ENCODE measurements at regions not wholly inside any gene's neighbourhood (a gene's known extent, or its start where the extent isn't known, plus 50 kb on each side); places are given as distances from the start of the nearest gene placed in this dataset.
A peak's percentile ranks its signal among the peaks of the same experiment; 100 is the strongest.
"Not testable (repeated sequence)": the region's sequence is repeated elsewhere in the genome, so short reads cannot be mapped to it uniquely, and the experiment has no call there.

GRCh38 chr17:45584092-45585036, 93.8 kb upstream of the PLEKHM1 start:
- in situ Hi-C loops (cut with HindIII; ENCODE audit: low pct_unique_long_range_greater_than_20kb, low sequenced_read_pairs) = no loop called here
- DNase-seq (ENCODE audit: low read depth, low spot score) = peak; percentile 55

DNA sequence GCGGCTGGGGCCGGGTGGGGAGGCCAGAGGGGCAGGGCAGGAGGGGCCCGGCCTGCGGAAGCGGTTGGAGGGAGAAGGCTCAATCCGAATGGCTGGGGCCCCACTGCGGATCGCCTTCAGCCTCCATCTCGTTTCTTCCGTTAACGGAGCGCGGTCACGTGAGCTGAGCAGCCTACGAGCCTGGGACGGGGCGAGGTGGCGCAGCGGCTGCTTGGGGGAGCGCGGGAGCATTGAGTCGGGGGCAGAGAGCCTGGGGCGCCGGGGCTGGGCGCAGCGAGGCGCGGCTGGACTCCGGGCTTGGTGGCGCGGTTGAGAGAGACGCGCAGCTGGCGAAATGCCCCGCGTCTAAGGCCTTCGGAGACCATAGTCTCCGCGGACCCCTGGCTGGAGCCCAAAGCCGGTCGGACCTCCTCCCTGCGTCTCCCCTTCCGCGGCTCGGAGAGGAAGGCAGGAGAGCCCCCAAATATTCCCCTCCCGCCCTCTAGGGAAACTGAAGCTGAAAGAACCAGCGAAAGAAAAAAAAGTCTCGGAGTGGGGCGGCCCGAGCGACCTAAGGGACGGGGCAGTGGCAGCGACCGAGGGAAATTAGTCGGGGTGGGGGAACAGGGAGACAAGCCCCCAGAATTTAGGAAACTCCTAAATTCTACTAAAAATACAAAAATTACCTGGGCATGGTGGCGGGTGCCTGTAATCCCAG, 94.7 kb upstream of the PLEKHM1 start:
- in situ Hi-C loops (cut with HindIII; ENCODE audit: low pct_unique_long_range_greater_than_20kb, low sequenced_read_pairs) = not testable (repeated sequence)

GRCh38 chr17:45585794-45586650, 95.5 kb upstream of the PLEKHM1 start:
- DNase-seq (ENCODE audit: low read depth, low spot score); in situ Hi-C loops (cut with HindIII; ENCODE audit: low pct_unique_long_range_greater_than_20kb, low sequenced_read_pairs): not testable (repeated sequence)

More for the DNA sequence above, 94.7 kb upstream of the PLEKHM1 start:
- DNase-seq (ENCODE audit: low read depth, low spot score) = peak; percentile 85

- DNase-seq (ENCODE audit: low read depth, low spot score); in situ Hi-C loops (cut with HindIII; ENCODE audit: low pct_unique_long_range_greater_than_20kb, low sequenced_read_pairs): not testable (repeated sequence)
Measured at GRCh38 chr17:45586651-45586934, 96.1 kb upstream of the PLEKHM1 start.

DNA sequence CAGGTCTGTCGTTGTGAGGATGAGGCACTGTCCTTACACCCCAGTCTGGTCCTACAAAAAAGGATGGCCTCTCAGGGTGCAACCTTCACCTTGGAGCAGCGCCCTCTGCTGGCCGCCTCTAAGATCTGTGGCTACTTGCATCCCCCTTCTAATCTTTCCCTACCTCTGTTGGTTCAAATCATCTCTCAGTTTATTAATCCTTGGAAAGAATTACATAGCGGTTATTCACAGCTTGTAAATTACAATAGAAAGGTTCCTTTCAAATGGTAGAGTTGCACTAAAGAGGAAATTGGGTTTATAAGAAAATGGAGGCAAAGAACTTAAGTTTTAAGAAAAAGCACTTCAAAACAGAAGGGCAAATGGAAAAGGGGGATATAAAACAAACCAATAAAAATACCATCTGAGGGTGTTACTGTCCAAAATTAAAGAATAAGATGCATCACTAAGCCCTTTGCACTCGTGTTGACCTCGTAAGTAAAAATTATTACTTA, 102.0 kb upstream of the PLEKHM1 start:
- DNase-seq (ENCODE audit: low read depth, low spot score) = peak; percentile 62
- in situ Hi-C loops (cut with HindIII; ENCODE audit: low pct_unique_long_range_greater_than_20kb, low sequenced_read_pairs) = not testable (repeated sequence)

DNA sequence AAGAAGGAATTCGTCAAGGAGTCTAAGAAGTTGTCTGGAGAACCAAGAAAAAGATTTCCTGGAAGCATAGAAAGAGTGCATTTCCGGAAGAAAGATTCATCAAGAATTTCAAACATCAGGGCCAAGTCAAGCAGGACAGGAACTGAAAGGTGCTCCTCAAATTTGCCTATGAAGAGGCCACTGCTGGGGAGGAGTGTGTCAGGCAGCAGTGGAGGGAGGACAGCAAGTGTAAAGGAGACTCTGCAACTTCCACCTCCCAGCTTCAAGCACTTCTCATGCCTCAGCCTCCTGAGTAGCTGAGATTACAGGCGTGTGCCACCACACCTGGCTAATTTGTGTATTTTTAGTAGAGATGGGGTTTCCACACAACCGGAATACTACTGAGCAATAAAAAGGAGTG, 105.8 kb upstream of the PLEKHM1 start:
- in situ Hi-C loops (cut with HindIII; ENCODE audit: low pct_unique_long_range_greater_than_20kb, low sequenced_read_pairs); DNase-seq (ENCODE audit: low read depth, low spot score): not testable (repeated sequence)

DNA sequence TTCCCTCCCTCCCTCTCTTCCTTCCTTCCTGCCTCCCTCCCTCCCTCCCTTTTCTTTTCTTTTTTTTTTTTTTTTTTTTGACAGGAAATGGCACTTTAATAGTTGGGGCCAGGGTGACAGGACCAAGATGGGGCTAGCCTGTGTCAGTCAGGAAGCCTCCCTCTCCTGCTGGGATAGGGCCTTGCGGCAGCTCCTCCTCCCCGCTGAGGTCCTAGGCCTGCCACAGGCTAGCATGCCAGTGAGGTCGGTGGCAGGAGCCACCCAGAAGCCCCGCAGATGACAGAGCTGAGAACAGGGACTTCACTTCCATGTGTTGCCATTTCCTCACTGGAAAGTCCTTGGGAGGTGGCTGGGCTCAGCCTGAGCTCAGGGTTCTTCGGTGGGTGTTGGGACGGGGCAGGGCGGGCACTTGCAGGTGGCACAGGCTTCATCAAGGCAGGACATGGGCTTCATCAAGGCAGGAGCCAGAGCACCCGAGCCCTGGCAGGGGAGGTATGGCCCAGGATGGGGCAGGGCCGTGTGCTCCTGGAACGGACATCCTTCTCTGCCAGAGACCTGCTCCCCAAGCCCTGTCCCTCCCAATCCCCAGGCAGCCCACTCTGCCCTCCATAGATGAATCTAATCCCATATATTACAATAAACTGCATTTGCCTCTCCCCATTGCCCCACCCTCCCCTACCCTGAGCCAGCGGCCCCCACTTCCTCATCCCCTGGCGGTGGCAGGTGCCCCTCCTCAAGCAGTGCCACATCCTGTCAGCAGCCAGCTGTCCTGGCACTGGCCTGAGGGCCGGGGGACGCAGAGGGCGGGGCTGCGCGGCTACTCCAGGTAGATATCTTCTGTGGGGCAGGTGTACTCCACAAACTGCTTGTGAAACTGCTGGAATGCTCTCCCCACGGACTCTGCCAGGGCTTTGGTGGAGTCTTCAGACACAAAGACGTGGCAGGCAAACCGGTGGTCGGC, 109.8 kb upstream of the PLEKHM1 start:
- in situ Hi-C loops (cut with HindIII; ENCODE audit: low pct_unique_long_range_greater_than_20kb, low sequenced_read_pairs) = not testable (repeated sequence)

GRCh38 chr17:45601013-45601412, 110.5 kb upstream of the PLEKHM1 start:
- DNase-seq (ENCODE audit: low read depth, low spot score); in situ Hi-C loops (cut with HindIII; ENCODE audit: low pct_unique_long_range_greater_than_20kb, low sequenced_read_pairs): not testable (repeated sequence)

More for the DNA sequence above, 109.8 kb upstream of the PLEKHM1 start:
- DNase-seq (ENCODE audit: low read depth, low spot score) = not testable (repeated sequence)

DNA sequence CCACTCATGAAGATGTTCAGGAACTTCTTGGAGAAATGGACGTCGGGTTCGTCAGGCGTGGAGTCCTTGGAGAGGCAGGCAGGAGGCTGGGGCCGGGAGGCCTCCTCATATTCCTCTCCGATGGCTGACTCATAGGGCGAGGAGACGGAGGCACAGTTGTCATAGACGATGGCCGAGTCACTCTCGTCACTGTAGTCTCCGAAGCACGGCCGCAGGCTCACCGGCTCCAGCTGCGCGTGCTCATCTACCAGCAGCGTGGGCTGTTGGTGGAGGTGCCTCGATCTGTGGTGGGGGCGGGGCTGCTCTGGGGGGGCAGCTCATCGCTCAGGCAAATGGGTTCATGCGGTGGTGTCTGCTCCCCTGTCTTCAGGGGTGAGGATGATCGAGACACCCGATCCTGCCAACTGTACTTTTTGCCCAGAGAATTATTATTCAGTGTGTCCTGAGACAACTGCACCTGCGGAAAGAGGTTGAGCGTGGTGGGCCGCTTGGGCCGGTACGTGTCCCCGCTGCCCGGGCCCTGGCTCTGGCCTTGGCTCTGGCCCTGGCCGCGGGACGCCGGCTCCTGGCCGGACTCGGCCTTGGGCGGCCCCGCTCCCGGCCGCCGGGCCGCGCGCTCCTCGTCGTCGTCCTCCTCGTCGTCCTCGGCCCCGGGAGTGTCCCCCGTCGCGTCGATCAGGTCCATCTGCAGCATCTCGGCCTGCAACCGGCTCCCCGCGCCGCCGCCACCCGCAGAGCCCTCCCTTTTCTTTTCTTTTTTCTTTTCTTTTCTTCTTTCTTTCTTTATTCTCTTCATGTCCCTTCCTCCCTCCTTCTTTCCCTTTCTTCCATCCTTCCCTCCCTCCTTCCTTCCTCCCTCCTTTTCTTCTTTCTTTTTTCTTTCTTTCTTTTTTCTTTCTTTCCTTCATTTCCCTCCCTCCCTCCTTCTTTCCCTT, 111.4 kb upstream of the PLEKHM1 start:
- in situ Hi-C loops (cut with HindIII; ENCODE audit: low pct_unique_long_range_greater_than_20kb, low sequenced_read_pairs); DNase-seq (ENCODE audit: low read depth, low spot score): not testable (repeated sequence)

DNA sequence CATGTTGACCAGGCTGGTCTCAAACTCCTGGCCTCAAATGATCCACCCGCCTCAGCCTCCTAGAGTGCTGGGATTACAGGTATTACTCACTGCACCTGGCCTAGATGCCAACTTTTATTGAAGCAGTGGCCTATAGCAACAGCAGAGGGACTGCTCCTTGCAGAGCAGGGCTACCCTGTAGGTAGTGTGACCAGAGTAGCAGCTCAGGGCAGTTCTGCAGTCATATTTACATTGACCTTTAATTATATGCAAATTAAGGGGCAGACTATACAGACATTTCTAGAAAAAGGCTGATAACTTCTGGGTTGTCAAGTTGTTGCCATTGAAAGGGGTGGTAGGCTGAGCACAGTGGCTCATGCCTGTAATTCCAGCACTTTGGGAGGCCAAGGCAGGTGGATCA, 115.2 kb upstream of the PLEKHM1 start:
- DNase-seq (ENCODE audit: low read depth, low spot score); in situ Hi-C loops (cut with HindIII; ENCODE audit: low pct_unique_long_range_greater_than_20kb, low sequenced_read_pairs): not testable (repeated sequence)

DNA sequence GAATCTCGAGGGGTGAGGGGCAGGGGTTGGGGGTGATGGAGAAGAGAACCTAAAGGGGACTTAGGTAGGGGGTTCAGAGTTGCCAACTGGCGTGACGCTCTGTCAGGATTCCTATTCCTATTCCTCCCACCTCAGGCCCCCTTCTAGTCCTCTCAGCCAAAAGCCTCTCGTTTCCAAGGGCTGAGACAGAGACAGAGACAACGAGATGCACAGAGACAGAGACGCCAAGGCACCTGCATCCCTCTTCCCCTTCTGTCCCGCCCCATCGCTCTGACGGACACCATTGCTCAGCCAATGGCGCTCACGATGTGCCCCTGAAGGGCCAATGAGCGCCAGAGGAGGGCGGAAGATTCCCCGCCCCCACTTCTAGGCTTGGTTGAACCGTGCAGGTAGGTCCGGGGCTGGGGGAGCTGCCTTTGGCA, 129.5 kb upstream of the PLEKHM1 start:
- in situ Hi-C loops (cut with HindIII; ENCODE audit: low pct_unique_long_range_greater_than_20kb, low sequenced_read_pairs) = not testable (repeated sequence)
- peak; percentile 45 for DNase-seq (ENCODE audit: low read depth, low spot score)

- in situ Hi-C loops (cut with HindIII; ENCODE audit: low pct_unique_long_range_greater_than_20kb, low sequenced_read_pairs) = not testable (repeated sequence)
Measured at GRCh38 chr17:45620468-45620867, 129.9 kb upstream of the PLEKHM1 start.

GRCh38 chr17:45621087-45621486, 130.6 kb upstream of the PLEKHM1 start:
- DNase-seq (ENCODE audit: low read depth, low spot score); in situ Hi-C loops (cut with HindIII; ENCODE audit: low pct_unique_long_range_greater_than_20kb, low sequenced_read_pairs): not testable (repeated sequence)

More at GRCh38 chr17:45620468-45620867, 129.9 kb upstream of the PLEKHM1 start:
- DNase-seq (ENCODE audit: low read depth, low spot score) = not testable (repeated sequence)

DNA sequence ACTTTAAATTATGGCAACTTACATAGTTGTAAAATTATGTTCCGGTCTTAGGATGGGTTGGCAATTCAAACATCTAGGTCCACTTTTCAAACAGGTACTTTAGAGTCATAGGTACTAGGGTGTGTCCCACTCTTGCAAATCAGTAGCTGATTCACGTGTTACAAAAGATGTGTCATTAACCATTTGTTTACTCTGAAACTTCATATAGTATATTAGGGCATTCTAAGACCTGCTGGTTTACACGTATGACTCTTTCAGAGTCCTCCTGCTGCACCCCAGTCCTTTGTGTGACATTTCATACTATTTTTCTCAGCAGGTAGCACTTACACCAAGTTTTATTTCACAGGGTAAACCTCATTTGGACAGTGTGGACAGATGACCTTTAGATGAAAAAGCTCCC, 131.8 kb upstream of the PLEKHM1 start:
- DNase-seq (ENCODE audit: low read depth, low spot score); in situ Hi-C loops (cut with HindIII; ENCODE audit: low pct_unique_long_range_greater_than_20kb, low sequenced_read_pairs): not testable (repeated sequence)

DNA sequence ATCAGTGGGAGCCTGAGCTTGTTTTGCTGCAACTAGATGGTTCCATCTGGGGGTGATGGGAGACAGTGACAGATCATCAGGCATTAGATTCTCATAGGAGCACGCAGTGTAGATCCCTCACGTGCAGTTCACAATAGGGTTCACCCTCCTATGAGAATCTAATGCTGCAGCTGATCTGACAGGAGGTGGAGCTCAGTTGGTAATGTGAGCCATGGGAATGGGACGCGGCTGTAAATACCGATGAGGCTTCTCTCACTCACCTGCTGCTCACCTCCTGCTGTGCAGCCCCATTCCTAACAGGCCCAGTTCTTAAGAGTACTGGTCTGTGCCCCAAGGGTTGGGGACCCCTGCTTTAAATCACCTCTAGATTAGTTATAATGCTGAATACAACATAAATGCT, 137.5 kb upstream of the PLEKHM1 start:
- in situ Hi-C loops (cut with HindIII; ENCODE audit: low pct_unique_long_range_greater_than_20kb, low sequenced_read_pairs) = loop anchor here (25.0 kb wide), 1 partner anchor 234 kb away; no protein-coding TSS in a partner anchor
- DNase-seq (ENCODE audit: low read depth, low spot score) = no peak

Measured in SK-MEL-5 (cell line).